Gastrocnemius medialis (tissue), 4 donors: ENCODE measurements at regions not wholly inside any gene's neighbourhood (a gene's known extent, or its start where the extent isn't known, plus 50 kb on each side); places are given as distances from the start of the nearest gene placed in this dataset.

Experiments used
- CTCF ChIP-seq, 5 experiments: fragments of 450-650 bp in 3 of 5; fragments of 200-600 bp in 2 of 5; sonication (generic) in 2 of 5; IDR thresholded peaks in 4 of 5; conservative IDR thresholded peaks in 1 of 5; 1 replicate in 4 of 5; 2 replicates in 1 of 5; pipeline ENCODE4 v1.5.1; 2016 to 2019; ENCODE audit warnings: antibody characterized with exemption in 5 of 5, mild to moderate bottlenecking in 3 of 5, moderate library complexity in 3 of 5
- POLR2A ChIP-seq, 2 donors: fragments of 450-650 bp; IDR thresholded peaks; one replicate each; pipeline ENCODE4 v1.6.1; 2017; ENCODE audit warnings: antibody characterized with exemption in 2 of 2, mild to moderate bottlenecking in 2 of 2, moderate library complexity in 2 of 2

- no peak for TF ChIP-seq CTCF (IDR thresholded peaks at IDR 0.05 in 4 of 5, conservative IDR thresholded peaks at IDR 0.05 in 1 of 5)
- TF ChIP-seq POLR2A (IDR thresholded peaks at IDR 0.05): no peak
Observed at GRCh38 chr2:211049321-211050018, 493.1 kb downstream of the CPS1 start.
